PFSK-1 (cell line): ENCODE measurements at regions not wholly inside any gene's neighbourhood (a gene's known extent, or its start where the extent isn't known, plus 50 kb on each side); places are given as distances from the start of the nearest gene placed in this dataset.

Experiments
- FOXP2 ChIP-seq: optimal IDR thresholded peaks from 2 replicates; pipeline ENCODE3; 2011; ENCODE audit warnings: borderline replicate concordance, control low read depth, inconsistent platforms; ENCODE audit not compliant: insufficient read depth; ENCODE audit errors: extremely low read length, extremely low read depth
- POLR2AphosphoS5 ChIP-seq: IDR thresholded peaks from 2 replicates; pipeline ENCODE4 v1.6.1; 2012; ENCODE audit warnings: low read depth, mild to moderate bottlenecking, control low read depth, low read length, moderate library complexity
- REST ChIP-seq, 2 experiments: IDR thresholded peaks; 2 replicates each; pipeline versions ENCODE4 v1.6.1 to v1.8.0; 2011 to 2012; ENCODE audit warnings: low read depth in 2 of 2, low read length in 2 of 2, control low read depth in 1 of 2, inconsistent platforms in 1 of 2, mild to moderate bottlenecking in 1 of 2, moderate library complexity in 1 of 2; ENCODE audit not compliant: insufficient read depth in 1 of 2
- SIN3A ChIP-seq: IDR thresholded peaks from 2 replicates; pipeline ENCODE4 v1.6.1; 2012; ENCODE audit warnings: mild to moderate bottlenecking, low read length, moderate library complexity, borderline replicate concordance; ENCODE audit not compliant: insufficient read depth
- TAF1 ChIP-seq: IDR thresholded peaks from 2 replicates; pipeline ENCODE4 v1.6.1; 2012; ENCODE audit warnings: low read length, control low read depth, borderline replicate concordance; ENCODE audit not compliant: insufficient read depth

- TF ChIP-seq TAF1 (no peak), POLR2AphosphoS5 (no peak), REST (IDR thresholded peaks at IDR 0.05; ENCODE audit: insufficient read depth in 1 of 2, low read depth in 2 of 2, low read length in 2 of 2) (no peak), FOXP2 (no peak), SIN3A (no peak)
Measured at GRCh38 chr15:53404930-53405493, 354.5 kb downstream of the WDR72 start.

- TF ChIP-seq REST (IDR thresholded peaks at IDR 0.05; ENCODE audit: insufficient read depth in 1 of 2, low read depth in 2 of 2, low read length in 2 of 2), result no peak
- TF ChIP-seq FOXP2, result no peak
Measured at GRCh38 chr15:53401503-53401902, 358.0 kb downstream of the WDR72 start.

- TF ChIP-seq SIN3A (no peak), REST (IDR thresholded peaks at IDR 0.05; ENCODE audit: insufficient read depth in 1 of 2, low read depth in 2 of 2, low read length in 2 of 2) (no peak), TAF1 (no peak), FOXP2 (no peak), POLR2AphosphoS5 (no peak)
Measured at GRCh38 chr15:53400986-53401385, 358.5 kb downstream of the WDR72 start.

GRCh38 chr15:53397041-53397616, 362.3 kb downstream of the WDR72 start:
- no peak for TF ChIP-seq TAF1

GRCh38 chr15:53395871-53396270, 363.6 kb downstream of the WDR72 start:
- TF ChIP-seq FOXP2 (no peak), REST (IDR thresholded peaks at IDR 0.05; ENCODE audit: insufficient read depth in 1 of 2, low read depth in 2 of 2, low read length in 2 of 2) (no peak), POLR2AphosphoS5 (no peak), SIN3A (no peak), TAF1 (no peak)
